Stomach smooth muscle (tissue), 2 donors: ENCODE measurements at regions not wholly inside any gene's neighbourhood (a gene's known extent, or its start where the extent isn't known, plus 50 kb on each side); places are given as distances from the start of the nearest gene placed in this dataset.

ENCODE experiments used
- H3K27ac ChIP-seq: one replicate; pipeline ENCODE4 v1.7.0; 2013; ENCODE audit warnings: mild to moderate bottlenecking, low read length, inconsistent platforms
- H3K27me3 ChIP-seq, 2 donors: one replicate each; pipeline ENCODE4 v1.7.0; 2013; ENCODE audit warnings: low read length in 2 of 2; ENCODE audit not compliant: insufficient read depth in 2 of 2, control insufficient read depth in 1 of 2
- H3K36me3 ChIP-seq, 2 donors: one replicate each; pipeline ENCODE4 v1.7.0; 2013; ENCODE audit warnings: low read length in 2 of 2; ENCODE audit not compliant: control insufficient read depth in 2 of 2, insufficient read depth in 2 of 2
- H3K4me1 ChIP-seq: one replicate; pipeline ENCODE4 v1.7.0; 2013; ENCODE audit warnings: low read length; ENCODE audit not compliant: control insufficient read depth, insufficient read depth
- H3K4me3 ChIP-seq, 2 donors: one replicate each; pipeline ENCODE4 v1.7.0; 2013; ENCODE audit warnings: low read length in 2 of 2
- H3K9ac ChIP-seq, 2 donors: one replicate each; pipeline ENCODE4 v1.7.0; 2013; ENCODE audit warnings: low read length in 2 of 2, mild to moderate bottlenecking in 1 of 2
- H3K9me3 ChIP-seq, 2 donors: one replicate each; pipeline ENCODE4 v1.7.0; 2013; ENCODE audit warnings: low read length in 2 of 2; ENCODE audit not compliant: control insufficient read depth in 2 of 2
- donor health status: healthy.
- donor health status: Pancreatic carcinoma.

DNA sequence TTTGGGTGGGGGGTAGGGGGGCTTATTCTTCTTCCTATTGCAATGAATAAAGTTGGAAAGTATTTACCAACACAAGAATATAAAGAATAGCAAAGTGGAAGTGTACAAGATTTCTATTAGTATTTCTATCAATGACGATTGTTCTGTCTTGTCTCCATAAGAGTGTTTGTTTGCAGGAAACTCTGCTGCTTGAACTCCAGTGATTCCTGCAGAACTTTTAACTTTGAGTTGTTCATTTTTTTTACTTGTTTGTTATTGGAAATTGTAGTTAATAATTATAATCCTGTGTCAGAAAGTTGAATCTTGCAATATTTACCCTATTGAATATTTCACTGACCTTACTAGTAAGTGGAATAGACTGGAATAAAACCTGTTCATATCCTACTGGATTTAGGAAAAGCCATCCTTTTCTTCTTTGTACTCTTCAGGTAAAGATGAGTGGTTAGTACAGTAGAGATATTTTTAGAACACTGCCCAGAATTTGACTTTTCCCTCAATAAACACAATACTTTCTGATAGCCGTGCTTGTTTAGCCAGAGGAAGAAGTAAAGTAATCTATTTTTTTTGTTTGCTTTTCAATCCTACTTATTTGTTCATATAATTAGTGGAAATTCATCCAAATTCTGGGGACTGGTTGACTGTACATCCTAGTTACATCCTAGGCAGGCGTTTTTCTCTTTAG lies 340.4 kb downstream of the TENT4A start:
- H3K9ac ChIP-seq, result no peak overlapping the region
- no peaks in the 10 kb centered on the region for H3K36me3 ChIP-seq
- H3K27ac ChIP-seq, result no peak overlapping the region
- H3K4me1 ChIP-seq, result no peaks in the 10 kb centered on the region
- H3K27me3 ChIP-seq, result no peaks in the 10 kb centered on the region
- no peak overlapping the region for H3K4me3 ChIP-seq
- no peaks in the 10 kb centered on the region for H3K9me3 ChIP-seq

DNA sequence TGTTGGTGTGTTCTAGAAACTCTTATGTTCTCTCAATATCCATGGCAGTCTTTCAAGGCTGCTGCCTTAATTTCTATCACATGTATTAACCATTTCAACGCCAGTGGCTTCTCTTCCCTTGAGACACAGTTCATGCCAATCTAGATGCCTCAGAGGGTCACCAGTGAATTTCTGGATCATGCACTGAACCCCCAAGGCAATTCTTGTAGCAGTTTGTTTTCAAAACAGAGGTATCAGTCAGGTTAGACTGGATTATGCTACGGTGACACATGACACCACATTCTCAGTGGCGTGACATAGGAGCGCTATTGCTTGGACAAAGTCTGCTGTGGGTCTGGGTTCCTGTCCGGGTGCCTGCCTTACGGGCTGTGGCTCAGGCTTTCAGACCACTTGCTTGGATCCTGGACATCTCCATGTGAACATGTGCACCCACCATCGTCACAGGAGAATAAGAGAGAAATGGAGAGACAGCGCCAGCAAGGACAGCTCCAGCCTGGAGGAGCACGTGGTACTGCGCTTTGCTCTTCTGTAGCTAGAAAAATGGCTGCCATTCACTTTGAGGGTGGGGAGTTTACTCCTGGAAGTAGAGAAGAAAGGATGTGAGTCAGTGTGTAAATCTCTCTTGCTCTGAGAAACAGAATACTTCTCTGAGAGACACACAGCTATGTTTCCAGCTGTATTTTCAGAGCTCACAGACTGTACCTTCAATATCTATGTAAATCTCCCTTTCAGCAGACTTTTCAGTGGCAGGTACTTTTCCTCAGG lies 329.3 kb upstream of the ADCY2 start:
- no peak overlapping the region for H3K4me3 ChIP-seq
- H3K27me3 ChIP-seq, result no peaks in the 10 kb centered on the region

DNA sequence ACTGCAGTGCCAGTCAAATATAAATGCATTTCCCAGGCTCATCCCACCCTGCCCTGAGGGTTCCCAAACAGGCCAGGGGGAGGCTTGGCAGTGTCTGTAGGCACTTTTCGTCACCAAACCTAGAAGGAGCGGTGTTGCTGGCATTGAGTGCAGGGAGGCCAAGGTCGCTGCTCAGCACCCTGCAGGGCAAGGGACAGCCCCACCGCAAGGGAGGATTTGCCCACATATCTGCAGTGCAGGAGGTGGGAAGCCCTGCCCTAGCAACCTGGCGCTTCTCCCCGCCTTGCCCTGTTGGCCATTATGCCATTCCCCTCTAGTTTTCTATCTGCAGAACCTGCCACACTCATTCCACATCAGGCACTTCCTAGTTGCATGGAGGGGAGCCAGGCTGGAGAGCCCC lies 327.8 kb upstream of the ADCY2 start:
- H3K4me1 ChIP-seq, result no peaks in the 10 kb centered on the region
- no peaks in the 10 kb centered on the region for H3K36me3 ChIP-seq
- no peaks in the 10 kb centered on the region for H3K27me3 ChIP-seq
- H3K4me3 ChIP-seq, result no peak overlapping the region
- H3K9me3 ChIP-seq, result no peaks in the 10 kb centered on the region
- no peak overlapping the region for H3K27ac ChIP-seq
- H3K9ac ChIP-seq, result no peak overlapping the region

More for the DNA sequence above, 329.3 kb upstream of the ADCY2 start:
- Histone ChIP-seq H3K36me3 (no peaks in the 10 kb centered on the region), H3K4me1 (no peaks in the 10 kb centered on the region), H3K27ac (no peak overlapping the region), H3K9me3 (no peaks in the 10 kb centered on the region), H3K9ac (no peak overlapping the region)

DNA sequence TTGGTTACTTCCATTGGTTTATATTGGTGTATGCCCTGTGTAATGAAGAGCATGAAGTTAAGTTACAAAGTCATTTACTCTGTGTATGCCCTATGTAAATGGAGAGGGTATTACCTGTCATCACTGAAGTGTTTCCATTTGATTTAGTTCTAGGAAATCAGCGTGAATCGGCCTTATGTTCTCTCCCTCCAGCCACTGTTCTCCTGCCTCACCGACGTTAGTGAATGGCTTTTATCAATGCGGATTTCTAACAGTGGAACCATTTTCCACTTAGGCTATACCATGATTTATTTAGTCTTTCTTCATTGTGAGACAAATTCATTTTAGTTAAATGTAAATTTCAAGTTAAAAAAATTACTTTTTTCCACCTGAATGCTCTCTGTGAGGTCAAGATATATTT lies 327.0 kb upstream of the ADCY2 start:
- H3K36me3 ChIP-seq, result no peaks in the 10 kb centered on the region
- no peak overlapping the region for H3K4me3 ChIP-seq
- no peaks in the 10 kb centered on the region for H3K27me3 ChIP-seq
- no peaks in the 10 kb centered on the region for H3K4me1 ChIP-seq
- no peak overlapping the region for H3K27ac ChIP-seq
- H3K9me3 ChIP-seq, result no peaks in the 10 kb centered on the region
- no peak overlapping the region for H3K9ac ChIP-seq

DNA sequence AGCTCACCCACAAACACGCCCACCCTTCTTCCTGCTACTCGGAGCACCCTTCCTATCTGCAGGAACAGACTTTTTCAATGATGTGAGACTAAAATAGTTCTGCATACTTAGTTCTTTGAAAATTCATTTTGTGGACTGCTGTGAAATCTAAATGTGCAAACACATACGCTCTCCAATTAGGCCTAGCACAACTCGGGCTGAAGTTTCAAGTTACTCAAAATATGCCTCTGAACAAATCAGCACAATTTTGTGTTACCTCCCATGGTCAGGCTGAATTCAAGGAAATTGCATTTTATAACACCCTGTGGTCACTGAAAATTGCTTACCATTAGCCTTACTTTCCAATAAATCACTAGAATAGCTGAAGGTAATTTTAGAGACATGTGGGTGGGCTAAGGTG lies 323.8 kb upstream of the ADCY2 start:
- Histone ChIP-seq H3K4me1 (no peaks in the 10 kb centered on the region), H3K9ac (no peak overlapping the region), H3K4me3 (no peak overlapping the region), H3K27ac (no peak overlapping the region), H3K27me3 (no peaks in the 10 kb centered on the region), H3K9me3 (no peaks in the 10 kb centered on the region), H3K36me3 (no peaks in the 10 kb centered on the region)

DNA sequence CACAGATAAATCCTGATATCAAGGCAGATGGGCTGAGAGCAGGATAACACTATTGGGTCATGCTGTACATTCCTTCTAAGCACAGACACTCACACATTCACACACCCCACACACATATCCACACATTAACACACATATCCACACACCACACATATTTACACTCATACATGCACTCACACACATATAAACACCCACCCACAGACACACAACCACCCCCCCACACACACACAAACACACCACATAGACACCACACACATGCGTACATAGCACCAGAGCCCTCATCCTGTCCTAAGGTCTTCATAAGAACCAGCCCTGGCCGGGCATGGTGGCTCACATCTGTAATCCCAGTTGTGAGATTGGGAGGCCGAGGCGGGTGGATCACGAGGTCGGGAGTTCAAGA lies 322.3 kb upstream of the ADCY2 start:
- H3K9me3 ChIP-seq, result no peaks in the 10 kb centered on the region
- no peaks in the 10 kb centered on the region for H3K4me1 ChIP-seq
- H3K36me3 ChIP-seq, result no peaks in the 10 kb centered on the region
- H3K4me3 ChIP-seq, result no peak overlapping the region
- H3K9ac ChIP-seq, result no peak overlapping the region
- H3K27me3 ChIP-seq, result no peaks in the 10 kb centered on the region
- no peak overlapping the region for H3K27ac ChIP-seq

DNA sequence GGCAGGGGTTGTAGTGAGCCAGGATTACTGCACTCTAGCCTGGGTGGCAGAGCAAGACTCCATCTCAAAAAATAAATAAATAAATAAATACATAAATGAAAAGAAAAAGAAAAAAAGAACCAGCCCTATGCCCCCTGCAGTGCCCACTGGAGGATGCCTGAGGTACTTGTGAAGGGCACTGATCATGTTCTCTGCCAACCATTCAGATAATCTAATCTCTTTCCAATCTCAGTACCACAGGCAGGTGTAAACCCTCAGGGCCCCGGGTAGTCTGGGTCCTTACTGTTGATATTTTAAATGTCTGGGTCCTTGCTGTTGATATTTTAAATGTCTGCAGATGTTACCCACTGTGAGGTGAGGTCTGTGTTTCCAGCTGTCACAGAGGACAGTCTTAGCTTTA lies 321.8 kb upstream of the ADCY2 start:
- H3K27me3 ChIP-seq, result no peaks in the 10 kb centered on the region
- H3K36me3 ChIP-seq, result no peaks in the 10 kb centered on the region
- H3K4me1 ChIP-seq, result no peaks in the 10 kb centered on the region
- no peak overlapping the region for H3K9ac ChIP-seq
- no peak overlapping the region for H3K4me3 ChIP-seq
- no peak overlapping the region for H3K27ac ChIP-seq
- no peaks in the 10 kb centered on the region for H3K9me3 ChIP-seq

DNA sequence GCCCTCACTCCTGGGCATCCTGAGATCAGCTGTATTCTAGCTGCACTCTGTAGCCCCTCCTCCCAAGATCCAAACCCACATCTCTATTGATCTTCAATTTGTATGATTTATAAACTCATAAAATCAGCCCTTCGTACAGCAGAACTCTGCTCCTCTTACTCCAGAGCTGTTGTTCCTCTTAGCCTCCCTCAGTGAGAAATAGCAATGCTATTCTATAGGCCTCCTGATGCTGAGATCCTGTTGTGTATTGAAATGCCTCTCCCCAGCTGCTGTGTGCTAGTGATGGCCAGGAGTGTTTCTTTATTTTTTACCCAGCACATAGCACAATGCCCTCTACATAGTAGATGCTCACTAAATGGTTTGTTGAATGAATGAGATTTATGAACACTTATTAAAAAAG lies 320.5 kb upstream of the ADCY2 start:
- no peak overlapping the region for H3K4me3 ChIP-seq
- no peaks in the 10 kb centered on the region for H3K4me1 ChIP-seq
- no peaks in the 10 kb centered on the region for H3K9me3 ChIP-seq
- H3K27ac ChIP-seq, result no peak overlapping the region
- H3K27me3 ChIP-seq, result no peaks in the 10 kb centered on the region
- no peaks in the 10 kb centered on the region for H3K36me3 ChIP-seq
- H3K9ac ChIP-seq, result no peak overlapping the region

DNA sequence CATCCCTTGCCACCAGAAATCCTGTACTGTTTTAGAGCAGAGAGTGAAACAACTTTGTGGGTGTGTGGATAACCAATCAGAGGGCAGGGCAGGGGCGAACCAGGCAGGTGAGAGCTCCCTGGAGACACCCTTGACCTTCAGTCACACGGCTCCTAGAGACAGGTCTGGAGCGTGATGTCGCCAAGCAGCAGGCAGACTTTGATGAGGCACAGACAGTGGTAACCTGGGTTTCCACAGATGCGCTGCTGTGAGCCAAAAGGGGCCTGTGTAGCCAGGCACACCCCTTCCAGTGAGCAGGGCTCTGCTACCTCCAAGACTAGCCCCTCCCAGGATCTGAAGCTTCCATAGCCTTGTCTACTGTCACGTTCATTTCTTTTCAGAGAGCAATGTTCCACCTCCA lies 317.8 kb upstream of the ADCY2 start:
- Histone ChIP-seq H3K4me3 (no peak overlapping the region), H3K9ac (no peak overlapping the region), H3K4me1 (no peaks in the 10 kb centered on the region), H3K27ac (no peak overlapping the region), H3K27me3 (no peaks in the 10 kb centered on the region), H3K9me3 (no peaks in the 10 kb centered on the region), H3K36me3 (no peaks in the 10 kb centered on the region)

DNA sequence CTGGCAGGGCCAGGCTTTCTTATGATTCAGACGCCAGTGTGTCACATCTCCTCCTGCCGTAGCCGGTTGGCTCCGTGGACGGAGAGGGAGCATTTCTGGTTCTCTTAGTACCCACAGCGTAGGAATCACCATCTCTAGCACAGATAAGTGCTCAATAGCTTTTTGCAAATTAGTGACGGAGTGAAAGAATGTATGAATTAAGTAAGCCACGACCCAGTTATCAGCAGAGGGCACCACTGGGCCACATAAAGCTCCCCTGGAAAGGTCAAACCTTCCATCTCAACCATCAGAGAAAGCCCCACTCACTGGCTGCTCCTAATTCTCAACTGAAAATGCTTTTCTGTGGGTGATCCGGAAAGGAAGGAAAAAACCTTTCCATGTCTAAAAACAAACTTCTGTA lies 317.0 kb upstream of the ADCY2 start:
- Histone ChIP-seq H3K9ac (no peak overlapping the region), H3K27me3 (no peaks in the 10 kb centered on the region), H3K4me3 (no peak overlapping the region), H3K9me3 (no peaks in the 10 kb centered on the region), H3K27ac (no peak overlapping the region), H3K36me3 (no peaks in the 10 kb centered on the region), H3K4me1 (no peaks in the 10 kb centered on the region)

DNA sequence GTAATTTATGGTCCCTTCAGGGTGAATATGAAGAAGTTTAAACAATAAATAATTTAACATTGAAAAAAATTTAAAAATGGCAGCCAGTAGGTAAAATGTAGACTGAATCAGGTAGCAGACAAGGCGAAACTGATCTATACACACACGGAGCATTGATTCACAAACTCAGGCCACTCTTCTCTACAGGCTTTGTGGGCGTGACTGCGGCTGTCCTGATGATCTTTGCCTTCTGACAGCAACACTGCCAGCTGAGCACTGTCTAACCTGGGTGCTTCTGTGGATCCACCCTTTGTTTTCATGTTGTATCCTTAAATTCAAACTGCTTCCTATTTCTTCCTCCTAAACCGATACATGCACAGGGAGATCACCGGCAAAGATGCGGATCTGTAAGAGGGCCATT lies 315.4 kb upstream of the ADCY2 start:
- Histone ChIP-seq H3K27ac (no peak overlapping the region), H3K9ac (no peak overlapping the region), H3K4me1 (no peaks in the 10 kb centered on the region), H3K9me3 (peaks cover 0 to 3% of the 10 kb centered on the region in 2 donors), H3K36me3 (no peaks in the 10 kb centered on the region), H3K4me3 (no peak overlapping the region), H3K27me3 (no peaks in the 10 kb centered on the region)
